22Rv1 (cell line): ENCODE measurements at regions not wholly inside any gene's neighbourhood (a gene's known extent, or its start where the extent isn't known, plus 50 kb on each side); places are given as distances from the start of the nearest gene placed in this dataset.

Source experiments
- ZFX ChIP-seq: fragments of 450-650 bp; IDR thresholded peaks from 2 replicates; pipeline ENCODE4 v1.6.1; 2017; ENCODE audit warnings: antibody characterized with exemption, borderline replicate concordance
- TF ChIP-seq, protein P1 (sequence below): fragments of 450-650 bp; IDR thresholded peaks from 2 replicates; pipeline ENCODE4 v1.5.1; 2017; ENCODE audit warnings: mild to moderate bottlenecking

DNA sequence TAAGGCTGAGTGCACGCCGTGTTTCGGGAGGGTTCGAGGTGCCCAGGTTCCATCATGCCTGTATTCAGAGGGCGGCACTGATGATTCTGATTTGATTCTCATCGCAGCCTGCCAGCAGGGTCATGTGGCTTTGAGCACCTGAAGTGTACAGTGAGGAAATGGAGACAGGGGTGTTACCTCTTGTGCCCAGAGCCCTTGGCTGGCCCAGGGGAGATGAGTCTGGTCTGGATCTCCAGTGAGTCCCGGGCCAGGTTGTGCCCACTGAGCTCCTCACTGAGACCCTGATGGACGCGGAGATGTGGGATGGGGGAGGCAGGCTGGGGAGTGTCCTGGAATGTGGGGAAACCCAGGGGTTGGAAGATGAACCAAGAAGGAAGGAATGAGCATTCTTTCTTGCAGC lies 54.7 kb downstream of the GADD45G start:
- TF ChIP-seq, protein P1, sequence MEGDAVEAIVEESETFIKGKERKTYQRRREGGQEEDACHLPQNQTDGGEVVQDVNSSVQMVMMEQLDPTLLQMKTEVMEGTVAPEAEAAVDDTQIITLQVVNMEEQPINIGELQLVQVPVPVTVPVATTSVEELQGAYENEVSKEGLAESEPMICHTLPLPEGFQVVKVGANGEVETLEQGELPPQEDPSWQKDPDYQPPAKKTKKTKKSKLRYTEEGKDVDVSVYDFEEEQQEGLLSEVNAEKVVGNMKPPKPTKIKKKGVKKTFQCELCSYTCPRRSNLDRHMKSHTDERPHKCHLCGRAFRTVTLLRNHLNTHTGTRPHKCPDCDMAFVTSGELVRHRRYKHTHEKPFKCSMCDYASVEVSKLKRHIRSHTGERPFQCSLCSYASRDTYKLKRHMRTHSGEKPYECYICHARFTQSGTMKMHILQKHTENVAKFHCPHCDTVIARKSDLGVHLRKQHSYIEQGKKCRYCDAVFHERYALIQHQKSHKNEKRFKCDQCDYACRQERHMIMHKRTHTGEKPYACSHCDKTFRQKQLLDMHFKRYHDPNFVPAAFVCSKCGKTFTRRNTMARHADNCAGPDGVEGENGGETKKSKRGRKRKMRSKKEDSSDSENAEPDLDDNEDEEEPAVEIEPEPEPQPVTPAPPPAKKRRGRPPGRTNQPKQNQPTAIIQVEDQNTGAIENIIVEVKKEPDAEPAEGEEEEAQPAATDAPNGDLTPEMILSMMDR = no peak
- TF ChIP-seq ZFX = no peak
